SU-DHL-6 (cell line): ENCODE measurements at regions not wholly inside any gene's neighbourhood (a gene's known extent, or its start where the extent isn't known, plus 50 kb on each side); places are given as distances from the start of the nearest gene placed in this dataset.

ENCODE experiments used
- H2AFZ ChIP-seq: fragments of 200-600 bp; sonication (generic); 2 replicates; pipeline ENCODE4 v1.6.1; 2014; ENCODE audit warnings: low read depth, mild to moderate bottlenecking, moderate library complexity, mixed read lengths, antibody characterized with exemption, low read length; ENCODE audit not compliant: severe bottlenecking
- H3F3A ChIP-seq: fragments of 200-600 bp; shearing (Covaris generic); 2 replicates; pipeline ENCODE4 v1.6.0; 2016; ENCODE audit warnings: antibody characterized with exemption, mild to moderate bottlenecking; ENCODE audit not compliant: insufficient read depth
- H3K27ac ChIP-seq: fragments of 200-600 bp; sonication (generic); 2 replicates; pipeline ENCODE4 v1.5.1; 2016; ENCODE audit warnings: low read depth, mild to moderate bottlenecking, low read length, moderate library complexity, mixed read lengths
- H3K27me3 ChIP-seq: fragments of 200-600 bp; sonication (generic), shearing (Covaris generic); 2 replicates; pipeline ENCODE4 v1.6.0; 2014; ENCODE audit warnings: mild to moderate bottlenecking, low read length
- H3K36me3 ChIP-seq: fragments of 200-600 bp; sonication (generic); 2 replicates; pipeline ENCODE4 v1.6.1; 2014; ENCODE audit warnings: mild to moderate bottlenecking, low read length, mixed read lengths
- H3K4me2 ChIP-seq: fragments of 300-600, 200-600 bp; shearing (Covaris generic), sonication (generic); 2 replicates; pipeline ENCODE4 v1.6.0; 2014; ENCODE audit warnings: low read length, low read depth, mild to moderate bottlenecking; ENCODE audit not compliant: poor library complexity, severe bottlenecking
- H3K4me3 ChIP-seq: fragments of 200-600 bp; sonication (generic); 2 replicates; pipeline ENCODE4 v1.5.1; 2014; ENCODE audit warnings: antibody characterized with exemption, low read length, mild to moderate bottlenecking, mixed read lengths; ENCODE audit not compliant: insufficient read depth, poor library complexity, severe bottlenecking
- H3K79me2 ChIP-seq: fragments of 200-600 bp; sonication (generic); 2 replicates; pipeline ENCODE4 v1.6.1; 2014; ENCODE audit warnings: mild to moderate bottlenecking, low read length, moderate library complexity; ENCODE audit not compliant: insufficient read depth
- H3K9ac ChIP-seq: fragments of 200-600 bp; sonication (generic); 2 replicates; pipeline ENCODE4 v1.7.0; 2014; ENCODE audit warnings: mild to moderate bottlenecking, low read length
- H3K9me2 ChIP-seq: fragments of 200-600 bp; sonication (generic); replicated peaks from 2 replicates; pipeline ENCODE4 v1.6.1; 2014; ENCODE audit warnings: low read length; ENCODE audit not compliant: insufficient read depth
- H3K9me3 ChIP-seq: fragments of 200-600 bp; sonication (generic); 2 replicates; pipeline ENCODE4 v1.6.1; 2014; ENCODE audit warnings: low read length, mixed read lengths; ENCODE audit not compliant: insufficient read depth
- H4K20me1 ChIP-seq: fragments of 200-600 bp; sonication (generic); 2 replicates; pipeline ENCODE4 v1.6.1; 2014; ENCODE audit warnings: low read depth, mild to moderate bottlenecking, antibody characterized with exemption, low read length, moderate library complexity, mixed read lengths
- EZH2phosphoT487 ChIP-seq: fragments of 200-600 bp; sonication (generic), shearing (Covaris generic); conservative IDR thresholded peaks from 2 replicates; pipeline ENCODE4 v1.6.1; 2018; ENCODE audit warnings: mild to moderate bottlenecking, antibody characterized with exemption, low read length, moderate library complexity, mixed read lengths
- TF ChIP-seq, protein P1 (sequence below): fragments of 200-600 bp; sonication (generic); IDR thresholded peaks from one replicate; pipeline ENCODE4 v1.5.1; 2017; ENCODE audit warnings: antibody characterized with exemption, mild to moderate bottlenecking, low read length, moderate library complexity; ENCODE audit not compliant: insufficient read depth, poor library complexity, severe bottlenecking

DNA sequence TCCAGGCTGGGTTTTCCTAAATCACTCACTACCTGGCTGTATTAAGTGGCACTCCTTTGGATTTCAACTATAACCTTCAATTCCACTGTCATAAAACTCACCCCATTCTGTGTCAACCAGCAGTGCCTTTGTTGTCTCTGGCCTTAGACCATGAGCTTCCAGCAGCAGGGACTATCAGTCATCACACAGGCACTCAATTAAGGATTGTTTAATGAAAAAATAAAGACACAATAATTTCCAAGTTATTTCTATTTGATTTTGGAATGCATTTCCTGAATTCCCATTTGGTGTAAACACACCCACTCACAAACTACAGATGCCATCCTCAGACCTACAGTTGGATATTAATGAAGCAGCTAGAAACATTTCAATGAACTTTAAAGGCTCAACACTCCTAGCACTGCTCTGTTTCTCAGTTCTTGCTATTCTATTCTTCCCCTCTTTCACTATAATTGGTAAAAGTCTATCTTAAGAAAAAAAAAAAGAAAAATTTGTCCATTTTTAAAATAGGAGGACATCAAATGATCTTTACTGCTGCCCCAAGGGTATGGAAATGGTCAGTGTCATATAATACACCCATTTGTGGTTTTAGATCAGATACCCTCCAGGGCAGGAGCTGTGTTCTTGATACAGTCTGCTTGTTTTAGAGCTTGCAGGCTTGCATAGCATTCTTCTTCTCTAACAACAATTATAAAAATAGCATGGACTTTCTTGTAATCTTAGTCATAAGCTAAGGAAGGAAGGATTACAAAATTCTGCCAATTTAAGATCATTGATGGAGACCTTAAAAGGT is 156.4 kb downstream of the PTGER3 start:
- H3K4me2 ChIP-seq, result no peak overlapping the region
- H3K27me3 ChIP-seq, result no peaks in the 10 kb centered on the region
- no peak overlapping the region for H3K27ac ChIP-seq
- no peak overlapping the region for H2AFZ ChIP-seq
- H3K9me3 ChIP-seq, result no peaks in the 10 kb centered on the region
- no peaks in the 10 kb centered on the region for H3K36me3 ChIP-seq
- TF ChIP-seq, protein P1, sequence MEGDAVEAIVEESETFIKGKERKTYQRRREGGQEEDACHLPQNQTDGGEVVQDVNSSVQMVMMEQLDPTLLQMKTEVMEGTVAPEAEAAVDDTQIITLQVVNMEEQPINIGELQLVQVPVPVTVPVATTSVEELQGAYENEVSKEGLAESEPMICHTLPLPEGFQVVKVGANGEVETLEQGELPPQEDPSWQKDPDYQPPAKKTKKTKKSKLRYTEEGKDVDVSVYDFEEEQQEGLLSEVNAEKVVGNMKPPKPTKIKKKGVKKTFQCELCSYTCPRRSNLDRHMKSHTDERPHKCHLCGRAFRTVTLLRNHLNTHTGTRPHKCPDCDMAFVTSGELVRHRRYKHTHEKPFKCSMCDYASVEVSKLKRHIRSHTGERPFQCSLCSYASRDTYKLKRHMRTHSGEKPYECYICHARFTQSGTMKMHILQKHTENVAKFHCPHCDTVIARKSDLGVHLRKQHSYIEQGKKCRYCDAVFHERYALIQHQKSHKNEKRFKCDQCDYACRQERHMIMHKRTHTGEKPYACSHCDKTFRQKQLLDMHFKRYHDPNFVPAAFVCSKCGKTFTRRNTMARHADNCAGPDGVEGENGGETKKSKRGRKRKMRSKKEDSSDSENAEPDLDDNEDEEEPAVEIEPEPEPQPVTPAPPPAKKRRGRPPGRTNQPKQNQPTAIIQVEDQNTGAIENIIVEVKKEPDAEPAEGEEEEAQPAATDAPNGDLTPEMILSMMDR, result no peak
- TF ChIP-seq EZH2phosphoT487, result no peak
- H3K79me2 ChIP-seq, result no peaks in the 10 kb centered on the region
- H3K9me2 ChIP-seq, result no peaks in the 10 kb centered on the region
- no peak overlapping the region for H3K9ac ChIP-seq
- no peaks in the 10 kb centered on the region for H3F3A ChIP-seq
- H3K4me3 ChIP-seq, result no peak overlapping the region
- H4K20me1 ChIP-seq, result no peaks in the 10 kb centered on the region

DNA sequence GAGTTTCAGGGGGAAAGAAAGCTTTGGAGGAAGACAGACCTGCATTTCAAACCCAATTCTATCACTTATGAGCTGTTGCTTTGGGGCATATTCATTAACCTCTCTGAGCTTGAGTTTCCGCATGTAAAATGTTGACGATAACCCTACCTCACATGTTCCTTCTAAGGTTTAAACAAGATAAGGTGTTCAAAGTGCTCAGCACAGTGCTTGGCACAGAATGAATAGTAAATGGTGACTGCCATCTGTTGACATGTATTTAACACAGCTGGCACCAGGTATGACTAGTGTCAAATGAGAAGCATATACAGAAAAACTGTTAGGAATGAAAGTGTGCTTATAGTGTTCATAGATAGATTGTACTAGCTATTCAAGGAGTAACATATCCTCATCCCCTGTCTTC is 155.5 kb downstream of the PTGER3 start:
- H3K9me2 ChIP-seq, result no peaks in the 10 kb centered on the region
- H3K27ac ChIP-seq, result no peak overlapping the region
- no peak overlapping the region for H3K9ac ChIP-seq
- H4K20me1 ChIP-seq, result no peaks in the 10 kb centered on the region
- H3K4me3 ChIP-seq, result no peak overlapping the region
- no peaks in the 10 kb centered on the region for H3K79me2 ChIP-seq
- TF ChIP-seq, protein P1, result no peak
- TF ChIP-seq EZH2phosphoT487, result no peak
- no peaks in the 10 kb centered on the region for H3K27me3 ChIP-seq
- H2AFZ ChIP-seq, result no peak overlapping the region
- no peaks in the 10 kb centered on the region for H3K36me3 ChIP-seq
- no peaks in the 10 kb centered on the region for H3F3A ChIP-seq
- no peaks in the 10 kb centered on the region for H3K9me3 ChIP-seq
- no peak overlapping the region for H3K4me2 ChIP-seq

DNA sequence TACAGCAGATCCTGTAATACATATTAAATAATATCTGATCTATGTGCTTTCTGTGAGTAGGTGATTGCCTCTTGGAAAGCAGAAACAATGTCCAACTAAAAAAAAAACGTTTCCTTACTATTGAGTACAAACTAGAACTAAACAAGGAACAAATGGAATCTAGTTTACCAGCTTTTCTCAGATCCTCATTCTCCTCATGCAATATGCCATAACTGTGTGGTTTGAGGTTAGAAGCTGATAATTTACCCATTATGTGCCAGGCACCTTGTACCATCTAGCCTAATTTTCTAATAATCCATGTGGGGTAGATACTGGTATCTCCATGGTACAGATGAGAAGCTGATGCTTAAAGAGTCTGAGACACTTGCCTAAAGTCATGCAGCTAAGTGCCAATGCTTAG is 154.7 kb downstream of the PTGER3 start:
- Histone ChIP-seq H3K36me3 (no peaks in the 10 kb centered on the region), H3K4me2 (no peak overlapping the region), H4K20me1 (no peaks in the 10 kb centered on the region), H3K9ac (no peak overlapping the region), H3K4me3 (no peak overlapping the region), H2AFZ (no peak overlapping the region), H3F3A (no peaks in the 10 kb centered on the region), H3K9me2 (no peaks in the 10 kb centered on the region), H3K79me2 (no peaks in the 10 kb centered on the region), H3K9me3 (no peaks in the 10 kb centered on the region), H3K27ac (no peak overlapping the region), H3K27me3 (no peaks in the 10 kb centered on the region)
- TF ChIP-seq, protein P1, result no peak
- TF ChIP-seq EZH2phosphoT487, result no peak
